Nephron (organoid): ENCODE measurements at regions not wholly inside any gene's neighbourhood (a gene's known extent, or its start where the extent isn't known, plus 50 kb on each side); places are given as distances from the start of the nearest gene placed in this dataset.

Experiments used
- H3K27ac Mint-ChIP-seq, 3 experiments: 2 replicates each; pipeline ENCODE4 v1.8.0; 2020; ENCODE audit warnings: mixed read lengths in 3 of 3, mild to moderate bottlenecking in 2 of 3, moderate library complexity in 1 of 3
- H3K27me3 Mint-ChIP-seq: 2 replicates; pipeline ENCODE4 v1.8.0; 2021; ENCODE audit warnings: low read depth, mild to moderate bottlenecking, moderate library complexity, mixed read lengths
- H3K36me3 Mint-ChIP-seq: 2 replicates; pipeline ENCODE4 v1.8.0; 2020; ENCODE audit warnings: low read depth, mixed read lengths
- H3K4me1 Mint-ChIP-seq: 2 replicates; pipeline ENCODE4 v1.8.0; 2020; ENCODE audit warnings: mixed read lengths
- H3K4me3 Mint-ChIP-seq, 3 experiments: 2 replicates each; pipeline ENCODE4 v1.8.0; 2020; ENCODE audit warnings: mild to moderate bottlenecking in 3 of 3, mixed read lengths in 3 of 3, moderate library complexity in 2 of 3
- H3K9me3 Mint-ChIP-seq: 2 replicates; pipeline ENCODE4 v1.8.0; 2020; ENCODE audit warnings: mixed read lengths
- CTCF ChIP-seq, 3 experiments: fragments of 200-600 bp; sonication (generic); IDR thresholded peaks; one replicate each; pipeline ENCODE4 v1.5.0; 2021; ENCODE audit warnings: antibody characterized with exemption in 3 of 3; ENCODE audit not compliant: unreplicated experiment in 3 of 3

GRCh38 chr6:105748737-105749161 is 337.4 kb upstream of the PRDM1 start:
- Mint-ChIP-seq H3K4me3 (no peak overlapping the region), H3K27me3 (no peaks in the 10 kb centered on the region), H3K27ac (no peak overlapping the region), H3K36me3 (no peaks in the 10 kb centered on the region), H3K4me1 (peaks cover 4% of the 10 kb centered on the region), H3K9me3 (no peaks in the 10 kb centered on the region)
- TF ChIP-seq CTCF (IDR thresholded peaks at IDR 0.05; ENCODE audit: unreplicated experiment in 3 of 3), result no peak

- Mint-ChIP-seq H3K9me3 (no peaks in the 10 kb centered on the region), H3K36me3 (no peaks in the 10 kb centered on the region), H3K4me3 (no peak overlapping the region), H3K27ac (no peak overlapping the region), H3K27me3 (no peaks in the 10 kb centered on the region), H3K4me1 (no peaks in the 10 kb centered on the region)
- no peak for TF ChIP-seq CTCF (IDR thresholded peaks at IDR 0.05; ENCODE audit: unreplicated experiment in 3 of 3)
These were observed 338.2 kb upstream of the PRDM1 start for GRCh38 chr6:105747823-105748405.

- no peak overlapping the region for H3K4me3 Mint-ChIP-seq
These were observed 339.6 kb upstream of the PRDM1 start for GRCh38 chr6:105746509-105746908.

GRCh38 chr6:105746130-105746505 is 340.0 kb upstream of the PRDM1 start:
- TF ChIP-seq CTCF (IDR thresholded peaks at IDR 0.05; ENCODE audit: unreplicated experiment in 3 of 3), result no peak
- H3K27me3 Mint-ChIP-seq, result no peaks in the 10 kb centered on the region
- H3K4me3 Mint-ChIP-seq, result no peak overlapping the region
- no peaks in the 10 kb centered on the region for H3K9me3 Mint-ChIP-seq
- H3K4me1 Mint-ChIP-seq, result no peaks in the 10 kb centered on the region
- H3K36me3 Mint-ChIP-seq, result no peaks in the 10 kb centered on the region
- H3K27ac Mint-ChIP-seq, result no peak overlapping the region

More at GRCh38 chr6:105746509-105746908, 339.6 kb upstream of the PRDM1 start:
- H3K36me3 Mint-ChIP-seq, result no peaks in the 10 kb centered on the region
- no peaks in the 10 kb centered on the region for H3K4me1 Mint-ChIP-seq
- no peaks in the 10 kb centered on the region for H3K9me3 Mint-ChIP-seq
- H3K27ac Mint-ChIP-seq, result no peak overlapping the region
- no peaks in the 10 kb centered on the region for H3K27me3 Mint-ChIP-seq
- no peak for TF ChIP-seq CTCF (IDR thresholded peaks at IDR 0.05; ENCODE audit: unreplicated experiment in 3 of 3)

GRCh38 chr6:105745464-105746129 is 340.5 kb upstream of the PRDM1 start:
- Mint-ChIP-seq H3K36me3 (no peaks in the 10 kb centered on the region), H3K27me3 (no peaks in the 10 kb centered on the region), H3K9me3 (no peaks in the 10 kb centered on the region), H3K4me3 (no peak overlapping the region), H3K27ac (no peak overlapping the region), H3K4me1 (no peaks in the 10 kb centered on the region)
- no peak for TF ChIP-seq CTCF (IDR thresholded peaks at IDR 0.05; ENCODE audit: unreplicated experiment in 3 of 3)

GRCh38 chr6:105744815-105745214 is 341.3 kb upstream of the PRDM1 start:
- no peak overlapping the region for H3K27ac Mint-ChIP-seq
- H3K36me3 Mint-ChIP-seq, result no peaks in the 10 kb centered on the region
- H3K4me3 Mint-ChIP-seq, result no peak overlapping the region
- no peaks in the 10 kb centered on the region for H3K9me3 Mint-ChIP-seq
- no peak for TF ChIP-seq CTCF (IDR thresholded peaks at IDR 0.05; ENCODE audit: unreplicated experiment in 3 of 3)
- H3K4me1 Mint-ChIP-seq, result no peaks in the 10 kb centered on the region
- H3K27me3 Mint-ChIP-seq, result no peaks in the 10 kb centered on the region
